ENCODE measurements at regions not wholly inside any gene's neighbourhood (a gene's known extent, or its start where the extent isn't known, plus 50 kb on each side); places are given as distances from the start of the nearest gene placed in this dataset.
A peak's percentile ranks its signal among the peaks of the same experiment; 100 is the strongest.

DNA sequence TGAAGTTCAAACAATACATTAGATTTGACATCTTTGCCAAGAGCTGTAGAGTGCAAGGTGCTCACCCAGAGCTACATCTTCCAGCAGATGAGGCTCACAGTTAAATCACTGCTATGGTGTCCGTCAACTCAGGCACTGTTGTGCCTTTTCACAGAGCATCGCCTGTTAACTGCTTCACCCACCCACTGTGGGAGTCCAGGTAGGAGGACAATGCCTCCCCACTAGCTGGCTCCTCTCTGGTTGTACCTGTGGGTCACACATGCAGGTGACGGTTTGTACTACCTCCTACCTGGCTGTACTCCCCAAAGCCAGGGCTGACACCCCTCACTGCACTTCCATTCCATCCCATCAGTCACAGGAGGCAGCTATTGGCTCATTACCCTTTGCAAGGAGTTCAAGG lies 84.6 kb upstream of the TOP3B start:
- DNase-seq (ENCODE audit: low read depth) = no peak
- no peak for TF ChIP-seq CTCF (IDR thresholded peaks at IDR 0.05; ENCODE audit: insufficient read depth, low read depth, low read length)
- no peak overlapping the region for H3K4me3 ChIP-seq (ENCODE audit: low read depth, low read length)

DNA sequence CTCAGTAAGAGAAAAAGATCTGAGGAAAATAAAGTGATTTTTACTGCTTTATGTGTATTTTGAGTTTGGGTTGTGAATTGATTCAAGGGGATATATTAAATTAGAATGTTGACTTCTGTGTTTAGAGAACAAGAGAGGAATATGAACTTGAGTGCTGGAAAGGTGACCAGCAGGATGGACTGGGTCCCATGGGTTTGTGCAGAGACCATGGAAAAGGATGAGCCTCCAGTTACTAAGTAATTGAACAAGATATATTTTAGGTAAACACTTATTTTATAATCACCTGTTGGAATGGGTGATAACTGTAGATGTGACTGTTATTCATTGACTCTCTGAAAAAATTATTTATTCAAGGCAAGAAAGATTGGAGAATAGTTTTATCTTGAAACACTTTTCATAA lies 82.0 kb upstream of the TOP3B start:
- TF ChIP-seq CTCF (IDR thresholded peaks at IDR 0.05; ENCODE audit: insufficient read depth, low read depth, low read length) = no peak
- DNase-seq (ENCODE audit: low read depth) = no peak

GRCh38 chr22:22062306-22062793 lies 79.8 kb upstream of the TOP3B start:
- no peak for TF ChIP-seq CTCF (IDR thresholded peaks at IDR 0.05; ENCODE audit: insufficient read depth, low read depth, low read length)
- no peak overlapping the region for H3K4me3 ChIP-seq (ENCODE audit: low read depth, low read length)
- no peak for DNase-seq (ENCODE audit: low read depth)

More for the DNA sequence above, 82.0 kb upstream of the TOP3B start:
- H3K4me3 ChIP-seq (ENCODE audit: low read depth, low read length) = no peak overlapping the region

DNA sequence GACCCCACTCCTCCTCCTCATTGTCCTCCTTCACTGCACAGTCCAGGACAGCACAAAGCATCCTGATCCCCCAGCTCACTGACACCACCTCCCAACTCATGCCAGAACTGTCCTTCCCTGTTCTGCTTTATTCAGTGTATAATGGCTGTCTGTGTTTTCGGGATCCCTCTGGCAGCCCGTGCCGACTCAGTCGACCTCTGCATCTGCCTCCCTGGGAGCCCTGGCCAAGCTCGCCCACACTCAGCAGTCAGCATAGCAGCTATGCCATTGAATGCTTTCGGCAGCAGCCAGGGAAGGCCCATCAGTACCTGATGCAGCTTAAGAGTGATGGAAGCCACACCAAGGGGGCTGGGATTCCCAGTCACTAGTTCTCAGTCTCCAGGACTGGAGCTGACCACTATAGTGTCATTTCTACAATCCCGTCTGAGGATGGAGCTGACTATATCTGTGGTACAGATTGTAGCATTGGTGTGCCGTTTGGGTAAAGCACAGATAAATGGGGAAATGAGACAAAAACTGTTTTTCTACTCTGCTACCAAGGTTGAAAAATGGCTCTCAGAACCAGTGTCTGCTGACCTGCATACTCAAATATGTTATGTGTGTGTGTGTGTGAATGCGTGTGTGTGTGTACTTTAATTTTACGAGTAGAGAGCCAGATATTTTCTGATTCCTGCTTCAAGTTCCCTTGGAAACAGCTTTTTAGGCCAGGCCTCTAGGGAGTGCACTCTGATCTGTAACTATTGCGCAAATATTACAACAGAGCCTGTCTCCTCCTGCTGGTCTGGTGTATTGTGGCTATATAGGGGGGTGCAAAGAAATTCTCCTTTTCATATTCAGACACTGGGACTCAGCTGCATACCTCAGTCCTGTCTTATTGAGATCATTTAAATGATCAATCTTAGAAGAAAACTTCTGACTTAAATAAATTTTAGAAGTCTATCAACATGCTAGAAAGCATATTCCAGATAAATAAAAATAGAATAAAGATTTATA lies 78.8 kb upstream of the TOP3B start:
- DNase-seq (ENCODE audit: low read depth) = peak; percentile 45
- peak; percentile 19 for TF ChIP-seq CTCF (IDR thresholded peaks at IDR 0.05; ENCODE audit: insufficient read depth, low read depth, low read length)
- H3K4me3 ChIP-seq (ENCODE audit: low read depth, low read length) = no peak overlapping the region

DNA sequence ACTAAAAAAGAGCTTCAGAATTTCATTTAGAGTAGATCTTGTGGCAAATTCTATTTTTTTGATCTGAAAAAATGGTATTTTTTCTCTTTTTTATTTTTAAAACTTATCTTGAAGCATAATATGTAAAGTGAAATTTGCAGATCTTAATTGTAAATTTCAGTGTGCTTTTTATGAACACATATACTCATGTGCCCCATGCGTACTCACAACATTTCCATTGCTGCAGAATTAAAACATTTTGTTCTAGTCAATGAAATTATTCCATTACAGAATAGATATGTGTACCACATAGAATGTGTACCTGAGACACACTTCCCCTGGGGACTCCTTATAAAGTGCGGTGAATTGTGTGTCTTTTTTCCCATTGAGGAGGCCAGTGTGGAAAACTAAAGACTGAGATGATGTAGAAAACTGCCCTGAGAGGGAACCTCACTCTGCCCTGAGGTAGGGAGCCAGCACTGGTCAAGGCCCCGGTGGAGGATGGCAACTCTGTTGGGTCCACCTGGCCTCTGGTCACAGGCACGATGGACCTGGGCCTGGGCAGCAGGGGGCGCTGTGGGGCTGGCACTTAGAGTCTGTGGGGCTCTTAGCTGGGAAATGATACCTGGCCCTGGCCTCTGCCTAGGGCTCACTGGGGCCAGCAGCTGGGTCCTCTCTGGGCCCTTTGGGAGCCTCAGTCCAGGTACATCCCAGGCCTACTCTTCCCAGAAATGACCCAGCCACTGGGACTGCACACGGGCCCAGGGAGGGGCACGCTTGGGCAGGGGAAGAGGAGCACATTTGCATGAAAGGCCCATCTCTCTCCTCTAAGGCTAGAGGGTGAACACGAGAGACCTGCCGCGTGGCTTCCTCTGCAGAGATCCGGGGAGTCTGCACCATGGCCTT lies 77.9 kb upstream of the TOP3B start:
- peak; percentile 84 for TF ChIP-seq CTCF (IDR thresholded peaks at IDR 0.05; ENCODE audit: insufficient read depth, low read depth, low read length)
- peak; percentile 24 for DNase-seq (ENCODE audit: low read depth)
- H3K4me3 ChIP-seq (ENCODE audit: low read depth, low read length) = no peak overlapping the region

DNA sequence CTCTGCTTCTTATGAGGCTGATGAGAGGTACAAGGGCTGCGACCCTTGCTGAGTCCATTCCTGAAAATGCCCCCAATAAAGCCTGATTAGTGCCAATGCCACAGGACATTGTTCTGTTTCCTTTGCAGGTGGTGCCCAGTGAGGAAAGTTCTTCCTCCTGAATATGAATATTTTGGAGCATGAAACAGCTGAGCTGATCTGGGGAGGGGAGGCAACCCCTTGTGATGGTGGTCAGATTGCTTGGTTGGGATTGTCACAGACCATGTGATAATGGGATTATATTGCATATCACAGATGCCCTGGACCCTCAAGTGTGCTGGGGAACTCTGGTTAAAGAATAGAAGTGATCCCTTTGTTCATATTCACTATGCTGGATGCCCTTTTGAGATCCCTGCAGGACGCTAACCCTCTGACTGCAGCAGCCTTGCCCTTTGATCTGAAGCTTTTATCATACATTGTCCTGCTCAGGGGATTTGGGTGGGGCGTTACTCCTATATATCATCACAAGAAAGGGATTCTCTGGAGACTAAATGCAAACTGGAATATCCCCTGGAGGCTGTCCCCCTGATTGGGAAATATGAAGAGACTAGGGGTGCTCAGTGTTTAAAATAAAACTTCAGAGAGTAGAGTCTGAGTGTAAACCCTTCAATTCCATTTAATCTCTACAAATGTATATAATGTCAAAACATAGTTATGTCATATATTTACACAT lies 76.9 kb upstream of the TOP3B start:
- DNase-seq (ENCODE audit: low read depth) = no peak
- TF ChIP-seq CTCF (IDR thresholded peaks at IDR 0.05; ENCODE audit: insufficient read depth, low read depth, low read length) = no peak

More for the DNA sequence above, 76.9 kb upstream of the TOP3B start:
- no peak overlapping the region for H3K4me3 ChIP-seq (ENCODE audit: low read depth, low read length)

All from fibroblast of villous mesenchyme (primary cell).